GM19240 (cell line): ENCODE measurements at regions not wholly inside any gene's neighbourhood (a gene's known extent, or its start where the extent isn't known, plus 50 kb on each side); places are given as distances from the start of the nearest gene placed in this dataset.
"Not testable (repeated sequence)": the region's sequence is repeated elsewhere in the genome, so short reads cannot be mapped to it uniquely, and the experiment has no call there.

Experiments used
- DNase-seq: peaks from one replicate; pipeline ENCODE4 v3.0.0; 2011; ENCODE audit warnings: low spot score; ENCODE audit not compliant: insufficient read length

DNA sequence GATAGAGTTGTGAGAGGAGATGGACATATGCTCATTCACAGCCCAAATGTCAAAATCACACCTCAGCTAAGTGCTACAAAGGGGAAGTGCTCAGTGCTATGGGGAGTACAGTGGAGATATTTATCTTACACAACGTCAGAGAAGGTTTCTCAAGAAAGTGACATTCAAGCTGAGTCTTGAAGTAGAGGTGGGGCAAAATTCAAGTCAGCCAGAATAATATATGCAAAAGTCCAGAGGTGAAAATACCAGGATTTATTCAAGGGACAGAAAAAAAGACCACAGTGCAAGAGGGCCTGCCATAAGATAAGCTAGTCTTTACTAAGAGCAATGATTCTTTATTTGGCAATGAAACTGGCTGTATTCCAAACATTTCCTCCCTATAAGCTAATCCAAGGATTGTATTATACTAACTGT lies 327.8 kb upstream of the PIK3R1 start:
- no peak for DNase-seq

DNA sequence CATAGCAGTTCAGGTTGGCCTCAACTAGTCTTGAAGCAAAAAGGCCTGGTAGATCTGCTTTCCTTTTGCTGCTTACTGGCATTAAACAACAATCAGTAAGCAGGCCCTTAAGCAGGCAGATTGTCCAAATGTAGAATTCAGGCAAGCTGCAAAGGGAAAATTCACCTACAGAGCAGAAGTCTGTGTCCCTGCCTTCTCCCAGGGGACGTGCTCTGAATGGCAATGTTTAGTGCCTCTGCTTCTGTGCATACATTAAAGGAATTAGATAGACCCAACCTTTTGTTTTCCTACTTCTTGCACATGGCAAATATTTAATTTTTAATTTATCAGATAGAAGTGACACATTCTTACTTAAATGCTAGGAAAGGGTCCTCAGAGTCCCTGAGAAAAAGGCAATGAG lies 328.8 kb upstream of the PIK3R1 start:
- no peak for DNase-seq

DNA sequence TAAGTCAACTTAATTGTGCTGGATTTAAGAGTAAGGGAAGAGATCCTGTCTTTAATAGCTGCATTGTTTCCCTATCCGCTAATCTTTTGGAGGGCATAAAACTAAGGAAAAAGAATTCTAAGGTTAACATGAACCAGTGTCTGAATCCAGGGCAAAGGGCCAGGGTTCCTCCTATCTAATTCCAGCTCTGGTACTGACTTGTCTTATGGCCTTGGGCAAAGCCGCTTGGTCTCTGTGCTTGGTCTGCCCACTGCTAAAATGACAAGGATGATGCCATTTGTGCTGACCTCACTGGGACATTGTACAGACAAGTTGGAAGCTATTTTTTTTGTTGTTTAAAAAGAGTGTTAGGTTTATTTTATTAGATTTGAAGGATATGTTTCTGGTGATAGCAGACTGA lies 334.7 kb upstream of the PIK3R1 start:
- DNase-seq: no peak

DNA sequence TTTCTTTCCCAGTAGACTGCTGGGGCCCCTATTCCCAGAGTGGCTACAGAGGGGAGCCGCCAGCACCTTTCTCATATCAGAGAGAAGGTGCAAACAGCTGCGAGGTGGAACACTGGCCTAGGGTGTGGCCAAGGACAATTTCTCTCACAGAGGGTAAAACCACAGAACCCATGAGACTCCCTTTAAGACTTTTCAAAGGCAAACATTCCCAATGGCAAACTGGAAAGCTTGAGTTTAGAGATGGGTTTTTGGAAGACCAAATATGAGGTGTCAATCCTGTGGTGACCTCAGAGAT lies 335.1 kb upstream of the PIK3R1 start:
- no peak for DNase-seq

DNA sequence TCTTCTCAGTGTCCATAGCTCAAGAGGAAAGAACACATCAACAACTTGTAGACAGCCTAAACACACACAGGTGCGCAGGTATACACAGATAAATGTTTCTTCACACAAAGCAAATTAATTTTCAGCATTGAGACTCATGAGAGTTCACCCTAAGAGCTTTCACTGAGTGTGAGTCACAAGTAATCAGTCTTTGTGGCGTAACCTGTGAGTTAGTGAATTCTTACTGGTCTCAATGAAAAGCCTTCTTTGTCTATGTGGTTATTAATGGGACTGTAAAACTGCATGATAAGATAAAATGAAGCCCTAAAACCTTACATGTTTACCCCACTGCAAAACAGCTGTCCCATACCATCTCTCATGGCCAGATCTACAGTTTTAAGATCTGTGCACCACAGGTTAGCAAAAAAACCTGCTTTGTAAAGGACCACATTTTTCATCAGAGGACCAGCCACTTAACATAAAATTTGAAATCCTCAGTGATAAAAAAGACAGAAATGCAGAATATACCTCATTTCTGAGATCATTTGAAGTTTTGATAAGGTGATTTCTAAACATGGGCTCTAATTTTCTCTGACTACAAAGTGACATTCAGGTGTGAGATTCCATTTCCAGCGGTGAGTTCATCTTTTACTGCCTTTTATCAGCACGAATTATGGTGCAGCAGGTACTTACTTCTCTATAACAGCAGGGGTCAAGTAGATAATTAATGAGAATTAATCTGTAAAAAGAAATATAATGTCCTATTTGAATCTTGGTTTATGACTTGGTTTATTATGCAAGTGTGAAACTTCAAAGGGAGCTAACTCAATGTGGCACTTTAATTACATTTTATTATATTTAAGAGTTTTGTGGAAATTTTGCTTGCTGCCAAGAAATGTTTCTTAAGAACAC lies 335.7 kb upstream of the PIK3R1 start:
- no peak for DNase-seq

DNA sequence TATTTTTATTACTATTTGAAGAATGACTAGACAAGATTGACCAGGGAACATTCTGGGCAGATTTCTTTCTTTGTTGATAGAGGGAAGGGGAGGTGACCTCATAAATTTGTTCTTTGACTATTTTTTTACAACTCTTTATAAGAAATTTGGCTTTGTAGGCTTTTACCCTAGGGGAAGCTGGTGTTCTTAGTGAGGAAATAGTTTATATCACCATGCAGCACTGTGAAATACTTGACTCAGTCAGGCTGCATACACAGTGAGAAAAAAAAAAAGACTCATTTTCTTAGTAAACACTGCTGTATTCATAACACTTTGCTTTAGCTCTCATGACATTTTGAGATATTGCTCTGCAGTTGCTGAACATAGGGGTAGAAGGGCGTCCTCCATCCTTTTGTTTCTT lies 336.6 kb upstream of the PIK3R1 start:
- no peak for DNase-seq

DNA sequence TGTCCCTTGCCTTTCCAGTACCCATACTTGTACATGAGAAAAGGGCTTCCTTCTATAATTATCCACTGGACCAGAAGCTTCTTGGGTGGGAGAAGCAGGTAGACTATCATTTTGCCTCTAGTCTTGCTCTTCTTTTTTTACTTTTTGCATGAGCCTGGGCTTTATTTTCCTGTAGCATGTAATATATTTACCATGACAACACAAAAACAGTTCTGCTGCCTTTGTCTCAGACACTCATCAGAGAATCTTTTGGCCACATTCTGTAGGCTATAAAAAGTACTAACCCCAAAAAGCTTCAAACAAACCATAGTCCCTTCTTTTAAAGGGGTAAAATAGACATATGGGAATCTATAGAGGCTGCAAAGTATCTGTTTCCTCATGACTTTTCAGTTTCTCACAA lies 339.2 kb upstream of the PIK3R1 start:
- no peak for DNase-seq

DNA sequence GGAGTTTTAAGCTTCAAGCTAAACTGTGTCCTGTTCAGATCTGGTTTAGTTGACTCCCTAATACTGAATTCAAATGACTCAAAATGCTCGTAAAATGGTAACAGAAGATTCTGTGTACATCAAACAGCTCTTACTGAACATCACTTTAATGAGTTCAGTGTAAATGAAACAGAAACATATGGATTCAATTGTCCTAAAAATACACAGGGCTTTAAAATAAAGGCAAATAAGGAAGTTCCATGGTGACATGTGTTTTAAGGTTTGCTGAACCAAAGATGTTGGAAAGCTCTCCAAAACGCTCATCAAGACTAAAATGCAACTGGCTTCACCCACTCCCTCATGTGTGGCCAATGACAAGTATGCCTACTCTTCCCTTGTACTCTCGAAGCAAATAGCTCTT lies 340.0 kb upstream of the PIK3R1 start:
- DNase-seq: no peak

DNA sequence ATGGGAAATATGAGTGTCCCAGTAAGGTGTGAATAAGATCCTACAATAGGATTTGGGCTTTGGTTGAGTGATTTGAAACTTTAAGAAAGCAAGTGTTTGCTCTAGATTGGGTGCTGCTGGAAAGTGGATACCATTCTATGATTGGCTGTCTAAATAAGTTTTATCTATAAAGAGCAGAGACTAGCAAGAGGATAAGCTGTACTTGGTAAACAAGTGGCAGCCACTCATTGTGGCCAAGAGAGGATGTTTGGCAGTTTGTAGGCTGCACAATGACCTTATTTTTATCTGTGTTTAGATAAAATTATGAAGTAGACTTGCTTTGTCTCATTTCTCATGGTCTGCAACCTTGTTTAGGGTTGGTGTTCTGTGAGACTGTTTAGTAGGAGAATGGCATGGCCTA lies 341.6 kb upstream of the PIK3R1 start:
- no peak for DNase-seq

DNA sequence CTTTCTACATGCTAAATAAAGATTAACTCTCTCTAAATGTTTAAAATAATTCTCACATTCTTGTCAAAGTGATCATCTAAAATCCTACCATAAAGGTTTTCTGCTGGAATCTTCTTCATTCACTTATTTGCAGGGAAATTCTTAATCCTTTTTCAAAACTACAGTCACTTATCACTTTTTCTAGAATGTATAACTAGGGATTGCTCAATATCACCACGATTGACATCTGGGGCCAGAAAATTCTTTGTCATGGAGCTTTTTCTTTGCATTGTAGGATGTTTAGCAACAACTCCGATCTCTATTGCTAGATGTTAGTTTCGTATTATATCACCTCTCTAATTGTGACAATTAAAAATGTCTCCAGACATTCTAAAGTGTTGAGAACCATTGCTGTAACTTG lies 344.9 kb upstream of the PIK3R1 start:
- DNase-seq: no peak

DNA sequence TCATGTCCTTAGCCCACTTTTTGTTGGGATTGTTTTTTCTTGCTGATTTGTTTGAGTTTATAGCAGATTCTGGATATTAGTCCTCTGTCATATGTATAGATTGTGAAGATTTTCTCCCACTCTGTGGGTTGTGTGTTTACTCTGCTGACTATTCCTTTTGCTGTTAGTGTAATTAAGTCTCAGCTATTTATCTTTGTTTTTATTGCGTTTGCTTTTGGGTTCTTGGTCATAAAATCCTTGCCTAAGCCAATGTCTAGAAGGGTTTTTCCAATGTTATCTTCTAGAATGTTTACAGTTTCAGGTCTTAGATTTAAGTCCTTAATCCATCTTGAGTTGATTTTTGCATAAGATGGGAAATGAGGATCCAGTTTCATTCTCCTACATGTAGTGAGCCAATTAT lies 351.2 kb upstream of the PIK3R1 start:
- not testable (repeated sequence) for DNase-seq

DNA sequence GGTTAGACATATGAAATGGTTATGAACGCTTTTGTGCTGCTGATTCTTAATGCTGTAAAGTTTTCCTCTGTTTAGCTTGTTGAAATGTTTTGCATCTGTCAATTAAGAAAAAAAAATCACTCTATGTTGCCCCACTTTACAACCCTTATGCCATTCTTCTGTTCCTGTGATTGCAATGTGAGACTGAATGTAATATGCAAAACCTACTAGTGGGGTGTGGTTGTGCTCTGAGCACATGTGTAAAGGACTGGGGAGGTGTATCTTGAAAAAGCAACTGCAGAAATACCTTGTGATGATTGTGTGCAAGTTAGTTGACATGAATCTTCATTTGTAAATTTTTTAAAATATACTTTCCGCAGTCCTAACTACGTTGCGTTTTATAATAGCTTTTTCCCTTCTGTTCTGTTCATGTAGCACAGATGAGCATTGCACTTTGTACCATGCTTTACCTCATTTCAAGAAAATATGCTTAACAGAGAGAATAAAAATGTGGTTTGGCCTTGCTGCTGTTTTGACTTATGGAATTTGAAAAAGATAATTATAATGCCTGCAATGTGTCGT lies 357.0 kb upstream of the PIK3R1 start:
- DNase-seq: no peak

DNA sequence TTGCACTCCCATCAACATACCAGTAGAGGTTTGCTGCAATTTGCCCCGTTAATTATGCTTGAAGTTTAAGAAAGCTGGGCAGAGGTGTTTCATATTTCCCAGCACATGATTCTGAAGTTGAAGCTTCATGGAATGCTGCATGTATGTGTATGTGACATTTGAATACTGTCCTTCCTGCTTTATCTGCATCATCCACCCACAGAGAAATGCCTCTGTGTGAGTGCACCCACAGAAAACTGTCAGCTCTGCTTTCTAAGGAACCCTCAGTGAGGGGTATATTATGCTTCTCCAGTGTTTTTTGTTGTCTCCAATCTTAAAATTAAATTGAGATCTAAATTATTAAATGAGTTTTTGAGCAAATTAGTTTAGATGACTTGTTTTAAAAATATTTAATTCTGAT lies 358.1 kb upstream of the PIK3R1 start:
- DNase-seq: no peak

DNA sequence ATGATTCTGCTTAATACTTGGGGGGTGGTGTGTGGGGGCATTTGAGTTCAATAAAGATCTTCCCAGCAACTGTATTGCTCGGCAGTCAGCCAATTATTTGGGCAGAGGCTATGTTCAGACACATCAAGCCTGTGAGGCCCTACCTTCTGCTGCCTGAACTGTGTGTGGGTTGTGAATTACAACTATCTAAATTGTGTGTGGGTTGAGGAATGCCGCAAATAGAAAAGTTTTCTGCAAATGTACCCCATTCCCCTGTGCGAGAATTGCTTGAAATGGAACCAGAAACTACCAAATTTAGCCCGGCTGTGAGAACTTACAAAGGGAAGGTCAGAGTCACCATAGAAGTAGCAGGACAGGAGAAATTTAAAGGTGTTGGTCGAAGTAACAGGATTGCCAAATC lies 360.0 kb upstream of the PIK3R1 start:
- no peak for DNase-seq

DNA sequence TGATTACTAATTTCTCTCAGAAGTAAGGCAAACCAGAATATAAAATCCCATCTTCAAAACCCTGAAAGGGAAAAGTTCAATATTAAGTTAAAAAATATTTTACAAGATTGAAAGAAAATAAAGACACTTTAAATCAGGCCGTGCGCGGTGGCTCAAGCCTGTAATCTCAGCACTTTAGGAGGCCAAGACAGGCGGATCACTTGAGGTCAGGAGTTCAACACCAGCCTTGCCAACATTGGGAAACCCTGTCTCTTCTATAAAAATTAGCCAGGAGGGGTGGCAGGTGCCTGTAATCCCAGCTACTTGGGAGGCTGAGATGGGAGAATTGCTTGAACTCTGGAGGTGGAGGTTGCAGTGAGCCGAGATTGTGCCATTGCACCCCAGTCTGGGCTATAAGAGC lies 364.6 kb upstream of the PIK3R1 start:
- not testable (repeated sequence) for DNase-seq

DNA sequence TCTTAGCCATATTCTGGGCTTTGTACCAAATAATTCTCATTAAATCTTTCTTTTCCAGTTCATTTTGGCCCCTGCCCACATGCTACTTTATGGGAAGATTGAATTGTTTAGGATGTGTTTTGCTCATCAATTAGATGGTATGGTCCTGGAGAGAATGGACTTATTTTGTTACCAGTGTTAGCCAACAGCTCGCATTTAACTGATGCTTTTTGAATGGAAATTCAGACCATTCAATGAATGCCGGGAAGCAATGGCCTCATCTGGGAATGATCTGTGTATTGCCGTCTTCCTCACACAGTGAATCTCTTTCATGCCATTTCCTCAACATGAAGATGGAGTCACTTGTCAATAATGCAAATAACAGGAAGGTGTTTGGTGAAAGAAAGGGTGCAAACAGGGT lies 370.6 kb upstream of the PIK3R1 start:
- no peak for DNase-seq

DNA sequence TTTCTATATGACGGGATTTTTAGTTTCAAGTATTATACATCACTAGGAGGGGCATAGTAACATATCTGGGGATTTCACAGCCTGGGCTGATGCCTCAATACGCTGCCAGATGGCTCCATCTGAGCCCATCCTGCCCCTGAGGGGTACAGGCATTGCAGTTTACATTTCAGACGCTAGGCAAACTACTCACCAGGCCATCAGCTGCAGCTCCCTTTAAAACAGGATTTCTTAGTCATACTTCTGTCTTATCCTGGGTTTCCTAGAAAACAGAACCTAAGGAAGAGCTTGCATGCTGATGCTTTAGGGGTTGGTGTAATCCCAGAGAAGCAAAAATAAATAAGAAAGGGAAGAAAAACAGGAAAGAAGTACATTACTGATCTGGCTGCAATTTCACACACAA lies 372.8 kb upstream of the PIK3R1 start:
- DNase-seq: no peak

DNA sequence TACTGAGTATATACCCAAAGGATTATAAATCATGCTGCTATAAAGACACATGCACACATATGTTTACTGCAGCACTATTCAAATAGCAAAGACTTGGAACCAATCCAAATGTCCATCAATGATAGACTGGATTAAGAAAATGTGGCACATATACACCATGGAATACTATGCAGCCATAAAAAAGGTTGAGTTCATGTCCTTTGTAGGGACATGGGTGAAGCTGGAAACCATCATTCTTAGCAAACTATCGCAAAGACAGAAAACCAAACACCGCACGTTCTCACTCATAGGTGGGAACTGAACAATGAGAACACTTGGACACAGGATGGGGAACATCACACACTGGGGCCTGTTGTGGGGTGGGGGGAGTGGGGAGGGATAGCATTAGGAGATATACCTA lies 378.3 kb upstream of the PIK3R1 start:
- not testable (repeated sequence) for DNase-seq

DNA sequence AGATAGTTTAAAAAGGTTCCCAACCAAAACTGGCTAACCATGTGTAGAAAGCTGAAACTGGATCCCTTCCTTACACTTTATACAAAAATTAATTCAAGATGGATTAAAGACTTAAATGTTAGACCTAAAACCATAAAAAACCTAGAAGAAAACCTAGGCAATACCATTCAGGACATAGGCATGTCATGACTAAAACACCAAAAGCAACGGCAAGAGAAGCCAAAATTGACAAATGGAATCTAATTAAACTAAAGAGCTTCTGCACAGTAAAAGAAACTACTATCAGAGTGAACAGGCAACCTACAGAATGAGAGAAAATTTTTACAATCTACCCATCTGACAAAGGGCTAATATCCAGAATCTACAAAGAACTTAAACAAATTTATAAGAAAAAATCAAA lies 379.1 kb upstream of the PIK3R1 start:
- DNase-seq: not testable (repeated sequence)

DNA sequence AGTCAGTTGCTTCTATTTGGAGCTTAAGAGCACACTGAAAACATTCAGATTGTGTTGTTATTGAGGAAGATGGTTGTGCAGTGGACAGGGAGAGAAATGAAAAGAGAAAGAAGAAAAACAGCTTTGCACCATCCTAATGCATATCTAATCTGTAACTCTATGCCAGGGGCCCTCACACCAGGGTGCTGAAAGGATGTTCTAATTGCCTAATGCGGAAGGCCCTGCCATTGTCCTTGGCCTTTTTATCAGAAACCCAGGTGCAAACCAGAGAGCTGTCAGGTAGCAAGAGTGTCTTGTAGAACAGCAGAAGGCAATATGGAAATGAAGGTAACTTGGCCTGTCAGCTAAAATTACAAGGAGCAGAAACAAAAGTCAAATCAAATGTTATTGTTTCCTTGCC lies 384.5 kb upstream of the PIK3R1 start:
- DNase-seq: no peak

DNA sequence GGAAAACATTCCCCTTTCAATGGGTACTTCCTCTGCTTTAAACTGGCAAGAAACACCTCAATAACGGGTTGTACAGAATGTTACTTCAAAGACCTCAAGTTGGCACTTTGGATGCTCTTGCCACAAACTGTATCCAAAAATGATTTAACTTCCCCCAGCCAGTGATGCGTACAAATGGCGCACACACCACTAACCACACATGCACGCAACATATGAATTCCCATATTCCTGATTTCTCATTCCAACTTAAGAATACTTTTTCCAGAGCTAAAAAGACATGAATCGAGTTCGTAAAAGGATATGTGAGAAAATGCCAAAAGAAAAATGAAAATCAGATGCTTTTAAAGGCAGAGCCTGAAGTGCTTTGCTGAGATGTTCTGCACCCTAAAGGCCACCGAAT lies 388.0 kb upstream of the PIK3R1 start:
- no peak for DNase-seq

DNA sequence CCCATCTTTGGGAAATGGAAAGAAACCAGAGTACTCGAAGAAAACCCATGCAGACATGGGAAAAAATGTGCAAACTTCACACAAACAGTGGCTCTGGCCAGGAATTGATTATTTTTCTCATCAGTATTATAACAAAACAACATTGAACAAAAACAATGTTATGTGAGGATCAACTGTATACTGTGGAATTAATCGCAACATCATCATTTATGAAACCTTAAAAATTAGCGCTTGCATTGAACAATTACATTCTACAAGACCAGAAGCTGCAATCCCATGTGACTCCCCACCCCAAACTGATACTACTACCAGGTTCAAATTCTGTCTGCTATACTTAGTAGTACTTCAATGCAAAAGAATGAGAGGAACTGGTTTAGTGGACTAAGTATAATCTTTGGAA lies 390.7 kb upstream of the PIK3R1 start:
- no peak for DNase-seq

DNA sequence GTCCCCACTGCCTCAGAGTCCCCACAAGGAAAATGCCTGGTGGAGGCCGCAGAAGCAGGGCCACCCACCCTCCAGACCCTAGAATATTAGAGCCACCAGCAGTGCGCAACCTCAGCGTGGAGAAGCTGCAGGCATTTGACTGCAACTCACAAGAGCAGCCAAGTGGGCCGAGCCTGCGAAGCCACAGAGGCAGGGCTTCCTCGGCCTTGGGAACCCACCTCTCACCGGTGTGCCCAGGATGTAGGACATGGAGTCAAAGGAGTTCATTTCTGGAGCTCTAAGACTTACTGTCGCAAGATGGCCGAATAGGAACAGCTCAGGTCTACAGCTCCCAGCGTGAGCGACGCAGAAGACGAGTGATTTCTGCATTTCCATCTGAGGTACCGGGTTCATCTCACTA lies 397.9 kb upstream of the PIK3R1 start:
- no peak for DNase-seq

DNA sequence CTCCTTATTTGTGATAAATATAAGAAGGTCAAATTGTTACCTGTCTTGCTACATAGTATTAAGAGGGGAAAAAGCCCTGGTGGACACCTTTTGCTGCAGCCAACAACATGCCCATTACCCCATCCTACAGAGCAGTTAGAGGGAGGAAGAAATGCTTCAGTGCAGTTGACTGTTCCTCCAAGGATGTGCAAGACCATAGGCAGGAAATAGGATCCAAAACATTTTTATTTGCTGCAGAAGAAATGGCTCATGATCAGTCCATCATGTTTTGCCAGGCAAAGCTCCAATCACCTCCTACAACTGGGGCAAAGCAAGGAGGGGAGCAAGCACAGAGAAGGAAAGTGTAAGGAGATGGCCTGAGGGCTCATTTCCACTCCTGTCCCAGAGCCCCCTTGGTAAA lies 399.1 kb upstream of the PIK3R1 start:
- no peak for DNase-seq
